ENCODE measurements at regions not wholly inside any gene's neighbourhood (a gene's known extent, or its start where the extent isn't known, plus 50 kb on each side); places are given as distances from the start of the nearest gene placed in this dataset.

DNA sequence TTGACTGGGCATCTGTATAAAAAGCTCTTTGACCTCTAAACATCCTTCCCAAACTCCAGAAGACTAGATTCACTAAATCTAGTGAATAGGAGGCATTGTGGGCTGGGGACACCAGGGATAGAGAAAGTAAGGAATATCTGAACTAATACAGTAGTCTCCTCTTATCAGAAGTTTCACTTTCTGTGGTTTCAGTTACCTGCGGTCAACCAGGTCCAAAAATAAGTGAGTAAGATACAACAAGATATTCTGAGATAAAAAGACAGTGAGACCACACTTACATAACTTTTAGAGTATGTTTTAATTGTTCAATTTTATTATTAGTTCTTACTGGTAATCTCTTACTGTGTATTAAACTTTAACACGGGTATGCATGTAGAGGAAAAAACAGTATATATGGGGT is 376.5 kb downstream of the HNRNPD start:
- DNase-seq: no peak

DNA sequence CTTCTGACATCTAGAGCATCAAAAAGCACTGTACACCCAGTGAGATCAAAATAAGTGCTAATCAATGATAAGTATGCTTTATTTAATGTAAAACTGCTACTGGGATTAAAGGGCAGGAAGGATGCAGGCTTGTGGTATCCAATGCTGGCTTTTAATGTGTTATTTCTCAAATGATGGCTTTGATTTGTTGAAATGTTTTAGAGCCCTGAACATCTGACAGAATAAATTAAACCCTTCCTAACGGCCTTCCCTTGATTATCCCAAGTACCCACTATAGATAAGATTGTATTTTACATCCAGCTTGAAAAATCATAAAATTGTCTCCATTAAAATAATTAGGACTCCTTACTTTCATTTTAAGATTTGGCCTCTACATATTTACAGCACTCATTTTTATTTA is 382.9 kb downstream of the HNRNPD start:
- no peak for DNase-seq

DNA sequence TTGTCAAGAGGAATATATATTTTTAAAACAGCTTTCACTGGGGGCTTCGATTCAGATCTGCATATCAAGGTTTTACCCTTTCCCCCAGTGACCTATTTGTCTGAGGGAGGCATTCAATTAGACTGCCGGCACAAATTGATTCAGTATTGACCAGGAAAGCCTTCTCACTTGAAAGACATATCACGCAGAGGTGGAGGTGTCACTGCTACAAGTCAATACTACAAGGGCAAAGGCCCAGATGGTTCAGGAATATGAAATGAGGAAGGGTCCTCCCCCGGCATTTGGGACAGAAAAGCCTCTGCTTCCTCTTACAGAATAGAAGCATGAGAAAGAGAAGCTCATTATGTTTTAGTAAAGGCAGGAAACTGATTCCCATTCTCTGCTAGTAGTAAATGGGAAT is 383.6 kb downstream of the HNRNPD start:
- no peak for DNase-seq

DNA sequence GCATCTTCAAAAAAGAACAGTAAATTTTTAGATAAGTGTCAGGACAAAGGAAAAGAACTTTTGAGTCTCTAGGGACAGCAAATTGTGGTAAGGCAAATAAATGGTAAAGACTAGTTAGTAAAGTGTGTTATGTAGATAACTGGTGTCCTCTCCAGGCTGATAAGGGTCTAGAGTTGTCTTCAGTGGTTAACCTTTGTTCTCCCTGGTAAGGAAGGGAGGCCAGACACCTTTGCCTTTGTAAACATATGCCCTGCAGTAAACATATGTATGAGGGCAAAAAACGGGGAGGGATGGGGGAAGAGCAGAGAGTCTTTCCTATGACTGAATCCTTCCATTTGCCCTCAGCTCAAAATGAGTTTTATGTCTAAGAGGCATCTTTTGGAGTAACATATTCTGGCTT is 384.6 kb downstream of the HNRNPD start:
- DNase-seq: no peak

DNA sequence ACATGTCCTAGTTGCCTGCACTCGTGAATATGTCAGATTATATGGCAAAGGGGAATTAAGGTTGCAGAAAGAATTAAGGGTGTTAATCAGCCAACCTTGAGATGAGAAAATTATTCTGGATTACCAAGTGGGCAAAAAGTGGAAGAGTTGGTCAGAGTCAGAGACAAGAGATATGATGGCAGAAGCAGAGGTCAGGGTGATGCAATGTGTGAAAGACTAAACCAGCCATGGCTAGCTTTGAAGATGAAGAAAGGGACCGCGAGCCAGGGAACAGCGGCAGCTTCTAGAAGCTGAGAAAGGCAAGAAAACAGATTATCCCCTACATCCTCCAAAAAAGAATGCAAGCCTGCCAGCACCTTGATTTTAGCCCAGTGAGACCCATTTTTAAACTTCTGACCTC is 385.6 kb downstream of the HNRNPD start:
- no peak for DNase-seq

DNA sequence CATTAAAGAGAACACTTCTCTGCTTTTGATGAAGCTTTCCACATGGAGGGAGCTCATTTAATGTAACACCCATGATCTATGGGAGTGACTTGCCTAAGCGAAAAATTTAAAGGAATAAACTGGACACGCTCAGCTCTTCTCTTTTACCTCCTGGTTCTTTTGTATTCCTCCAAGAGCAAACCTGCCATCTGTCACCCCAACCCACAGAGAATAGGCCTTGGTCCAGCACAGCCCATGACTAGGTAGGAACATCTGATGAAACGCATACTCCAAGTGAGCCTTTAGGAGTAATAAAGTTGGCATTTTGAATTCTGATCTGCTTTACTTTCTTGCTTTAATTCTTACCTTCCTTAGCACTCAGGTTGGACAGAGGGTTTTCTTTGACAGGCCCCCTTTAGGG is 389.0 kb downstream of the HNRNPD start:
- no peak for DNase-seq

DNA sequence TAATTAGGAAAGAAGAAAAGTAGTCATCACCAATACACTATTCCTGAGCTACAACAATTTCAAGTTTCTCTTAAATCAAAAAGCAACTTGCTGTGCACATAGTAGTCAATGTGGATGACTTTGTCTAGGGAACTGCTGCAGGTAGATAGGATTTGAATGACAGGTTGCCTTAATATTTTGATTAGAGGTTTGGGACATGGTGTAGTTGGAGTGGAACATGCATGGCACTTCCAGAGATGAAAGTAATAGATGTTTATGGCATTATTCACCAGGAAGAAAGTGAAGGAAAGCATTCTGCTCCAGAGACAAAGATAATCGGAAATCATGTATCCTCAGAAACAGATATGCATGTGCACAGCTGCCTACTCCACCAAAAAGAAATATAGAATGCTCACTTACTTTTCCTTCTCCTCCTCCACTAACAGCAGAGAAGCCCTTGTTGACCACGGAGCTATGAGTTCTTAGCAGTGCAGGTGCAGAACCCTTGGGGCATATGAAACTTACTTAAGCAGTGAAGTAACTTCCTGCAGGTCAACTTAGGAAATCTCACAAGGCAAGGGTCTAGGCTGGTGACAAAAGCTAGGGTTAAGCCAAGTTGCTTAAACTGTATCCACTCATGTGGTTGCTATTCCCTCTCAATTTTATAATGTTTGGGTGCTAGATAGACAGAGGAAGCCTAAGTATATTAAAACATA is 390.8 kb downstream of the HNRNPD start:
- no peak for DNase-seq

DNA sequence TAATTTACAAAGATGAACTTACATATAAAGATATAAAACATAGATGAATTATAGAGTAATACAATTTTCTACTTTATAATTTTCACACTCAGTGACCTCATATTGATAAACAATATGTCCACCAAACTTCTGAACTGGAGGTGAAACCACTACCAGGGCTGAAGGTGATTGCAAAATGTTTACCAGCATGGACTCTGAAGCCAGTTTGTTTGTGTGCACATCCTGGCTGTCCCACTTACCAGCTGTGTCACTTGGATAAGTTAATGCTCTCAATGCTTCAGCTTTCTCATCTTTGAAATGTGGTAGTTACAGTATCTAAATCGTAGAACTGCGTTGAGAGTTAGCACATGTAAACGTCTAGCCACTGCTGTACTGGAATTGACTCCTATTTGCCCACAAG is 392.6 kb downstream of the HNRNPD start:
- no peak for DNase-seq

DNA sequence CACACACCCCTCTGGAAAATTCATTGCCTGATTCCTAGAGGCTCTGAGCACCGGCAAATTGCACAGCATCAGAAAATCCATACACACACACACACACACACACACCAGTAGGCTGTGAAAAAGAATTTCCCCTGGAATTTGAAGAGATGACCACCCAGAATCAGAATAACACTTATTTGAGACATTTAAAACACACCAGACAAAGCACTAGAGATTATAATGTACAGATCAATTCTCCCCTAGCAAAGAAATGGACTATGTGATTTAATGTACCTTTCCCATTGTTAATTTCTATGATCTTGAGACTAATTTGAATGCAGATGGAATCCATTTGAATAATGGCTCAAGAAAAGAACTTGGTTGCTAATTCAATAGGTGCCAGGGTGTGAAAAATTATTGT is 399.3 kb downstream of the HNRNPD start:
- DNase-seq: no peak

DNA sequence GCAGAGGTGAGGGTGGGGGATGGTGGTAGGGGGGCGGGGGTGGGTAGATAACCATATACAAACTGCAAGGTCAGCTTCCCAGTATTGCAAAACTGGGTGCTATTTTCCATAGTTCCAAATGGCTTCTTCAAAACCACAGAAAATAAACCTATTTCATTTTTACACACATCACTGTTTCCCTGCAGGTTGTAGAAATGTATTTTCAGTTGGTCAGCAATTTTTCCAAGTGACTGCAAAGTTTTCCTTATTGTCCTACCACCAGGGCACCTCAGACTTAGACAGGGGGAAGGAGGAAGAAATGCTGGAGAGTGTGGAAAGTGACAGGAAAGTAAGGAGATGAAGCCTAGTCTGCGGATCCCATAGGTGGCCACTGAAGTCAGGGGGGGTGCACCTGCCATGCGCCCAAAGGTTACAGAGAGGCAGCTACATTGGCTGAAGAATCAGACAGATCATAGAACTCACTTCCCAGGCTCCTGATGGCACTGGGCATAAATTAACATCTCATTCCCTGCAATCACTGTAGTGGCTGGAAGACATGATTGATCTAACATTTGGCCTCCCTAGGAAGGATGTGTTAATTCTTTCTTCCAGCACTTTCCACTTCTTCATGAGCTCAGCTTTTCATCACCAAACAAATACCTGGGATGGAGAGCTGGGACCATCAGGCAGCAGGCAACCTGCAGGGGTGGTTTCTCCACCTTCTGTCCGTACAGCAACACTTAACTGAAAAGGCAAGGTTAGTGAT is 402.0 kb downstream of the HNRNPD start:
- DNase-seq: no peak

DNA sequence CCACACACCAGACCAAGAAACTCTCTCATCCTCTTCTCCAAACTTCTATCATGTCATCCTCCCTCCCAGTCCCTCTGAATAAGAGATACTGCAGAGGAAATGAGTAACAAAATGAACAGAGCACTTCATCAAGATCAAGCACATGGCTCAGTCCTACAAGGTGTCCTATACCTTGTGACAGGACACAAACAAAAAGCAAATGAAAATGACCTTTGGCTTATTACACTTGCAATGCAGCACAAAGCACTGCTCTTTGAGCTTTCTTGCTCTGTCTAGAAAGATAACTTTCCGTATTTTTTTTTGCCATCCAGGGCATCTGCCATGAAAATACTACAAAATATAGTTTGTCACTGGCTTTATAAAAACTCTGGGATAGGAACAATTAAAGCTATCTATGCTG is 402.7 kb downstream of the HNRNPD start:
- no peak for DNase-seq

DNA sequence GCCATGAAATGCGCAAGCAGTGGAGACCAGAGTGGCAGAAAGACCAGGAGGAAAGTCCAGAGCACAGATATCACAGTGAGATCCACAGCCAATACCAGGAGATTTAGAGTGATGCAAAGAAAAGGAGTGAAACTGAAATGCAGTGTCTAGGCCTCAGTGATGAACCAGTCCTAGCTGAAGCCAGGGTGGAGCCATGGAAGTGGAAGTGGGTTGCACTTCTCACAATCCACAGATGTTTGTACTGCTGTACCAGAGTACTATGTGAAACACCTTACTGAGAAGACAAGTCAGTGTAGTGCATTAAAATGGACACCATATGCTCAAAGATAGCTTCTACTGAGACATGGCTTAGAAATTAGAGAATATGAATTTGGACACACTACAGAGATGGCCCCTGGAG is 403.3 kb downstream of the HNRNPD start:
- DNase-seq: no peak

DNA sequence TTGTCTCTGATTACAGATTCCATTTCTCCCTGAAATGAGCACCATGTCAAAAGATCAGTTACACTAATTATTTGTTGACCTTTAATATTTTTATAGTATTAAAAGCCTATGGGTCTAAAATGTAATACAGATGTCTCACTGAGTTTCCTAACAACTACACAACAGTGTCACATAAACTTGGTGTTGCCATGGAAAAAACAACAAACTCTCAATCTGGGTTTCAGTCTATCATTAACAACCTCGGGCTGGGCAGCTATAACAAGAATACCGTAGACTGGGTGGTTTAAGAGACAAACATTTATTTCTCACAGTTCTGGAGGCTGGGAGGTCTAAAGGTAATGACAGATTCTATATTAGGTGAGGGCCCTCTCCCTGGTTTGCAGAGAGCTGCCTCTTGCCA is 407.1 kb downstream of the HNRNPD start:
- no peak for DNase-seq

DNA sequence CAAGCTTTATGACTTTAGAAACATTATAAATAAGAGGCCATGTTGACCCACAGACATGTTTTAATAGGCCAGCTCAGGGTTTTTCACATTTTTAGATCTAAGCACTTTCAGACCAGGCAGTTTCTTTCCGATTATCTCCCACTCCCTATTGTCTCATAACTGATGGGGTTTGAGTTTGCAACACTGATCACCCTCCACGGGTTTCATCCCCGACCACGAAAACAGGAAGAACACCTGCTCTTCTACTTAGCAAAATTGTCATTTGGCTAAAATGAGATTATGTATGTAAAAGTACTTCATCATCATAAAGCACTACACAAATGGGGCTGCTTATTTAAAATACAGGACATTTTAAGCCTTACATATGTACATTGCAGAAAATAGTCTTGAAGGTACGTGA is 407.9 kb downstream of the HNRNPD start:
- no peak for DNase-seq

DNA sequence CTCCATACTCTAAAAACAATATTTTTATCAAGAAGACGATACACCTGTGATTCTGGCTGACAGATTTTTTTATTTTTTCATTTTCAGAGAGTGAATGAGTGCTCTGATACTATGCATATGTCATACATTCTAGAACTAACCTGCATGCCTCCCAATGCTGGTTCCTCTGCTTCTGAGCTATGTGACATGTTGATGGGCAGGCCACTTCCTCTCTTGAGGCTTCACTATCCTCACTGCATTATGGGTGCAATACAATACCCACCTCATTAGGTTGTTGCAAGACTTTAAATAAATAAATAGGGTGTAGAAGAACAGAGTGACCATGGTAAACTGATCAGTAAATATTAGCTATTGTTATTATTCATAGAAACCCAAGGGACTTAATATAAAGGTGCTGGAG is 408.3 kb downstream of the HNRNPD start:
- DNase-seq: no peak

DNA sequence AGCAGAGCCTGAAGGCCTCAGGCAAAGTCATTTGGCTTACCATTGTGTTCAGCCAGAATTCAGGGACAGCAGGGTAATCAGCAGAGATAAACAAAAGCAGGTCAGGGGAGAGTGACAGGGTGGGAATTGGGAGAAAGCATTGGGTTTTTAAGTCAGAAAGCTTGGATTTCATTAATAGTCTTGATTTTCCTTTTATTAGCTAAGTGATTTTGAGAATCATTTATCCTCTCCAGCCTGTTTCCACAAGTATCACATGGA is 410.1 kb downstream of the HNRNPD start:
- DNase-seq: no peak

DNA sequence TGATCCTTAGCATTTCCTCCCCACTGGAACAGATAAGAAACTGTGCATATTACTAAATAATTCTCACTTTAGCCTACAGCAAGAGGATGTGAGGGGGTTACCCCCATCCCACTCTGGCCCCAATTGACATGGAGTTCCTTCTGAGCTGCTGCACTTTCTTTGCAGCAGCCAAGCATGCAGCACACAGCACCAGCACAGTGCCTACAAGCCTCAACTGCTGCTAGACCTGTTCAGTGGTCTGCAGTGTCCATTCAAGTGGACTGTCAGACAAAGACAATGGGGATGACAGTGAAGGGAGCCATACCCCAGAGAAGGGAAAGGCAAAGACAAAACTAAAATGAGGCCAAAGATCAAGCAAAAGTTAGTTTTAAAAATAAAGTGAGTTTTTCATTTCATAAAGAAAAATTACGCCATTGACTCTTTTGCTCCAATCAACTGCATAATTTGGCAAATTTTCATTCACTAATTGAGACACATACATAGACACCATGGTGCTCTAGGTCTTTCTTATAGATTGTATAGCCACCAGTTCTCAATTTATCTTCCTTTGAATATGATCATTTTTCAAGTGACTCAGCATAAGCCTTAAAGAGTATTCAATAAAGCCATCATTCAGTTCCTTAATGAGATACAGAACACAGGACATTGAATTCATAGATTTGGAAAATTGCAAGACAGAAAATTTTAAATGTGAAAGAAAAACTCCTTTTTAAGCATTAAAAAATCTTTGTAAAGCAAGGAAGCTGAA is 410.6 kb downstream of the HNRNPD start:
- DNase-seq: no peak

DNA sequence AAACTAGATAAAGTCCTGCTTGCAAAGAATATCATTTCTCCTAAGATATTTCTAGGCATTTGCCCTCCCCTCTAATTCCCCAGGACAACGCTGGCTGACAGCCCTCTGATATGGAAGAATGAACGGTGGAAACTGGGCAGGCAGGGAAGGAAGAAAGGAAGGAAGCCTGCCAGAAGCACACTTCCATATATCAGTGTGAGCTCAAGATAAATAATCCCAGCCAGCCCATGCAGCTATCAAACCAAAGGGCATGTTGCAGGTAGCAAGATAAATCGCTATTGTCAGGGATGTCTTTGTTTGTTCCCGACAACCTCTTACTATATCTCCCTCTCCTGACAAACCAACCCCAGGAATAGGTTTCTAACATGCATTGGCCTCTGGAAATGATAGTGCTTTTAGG is 412.8 kb downstream of the HNRNPD start:
- no peak for DNase-seq

DNA sequence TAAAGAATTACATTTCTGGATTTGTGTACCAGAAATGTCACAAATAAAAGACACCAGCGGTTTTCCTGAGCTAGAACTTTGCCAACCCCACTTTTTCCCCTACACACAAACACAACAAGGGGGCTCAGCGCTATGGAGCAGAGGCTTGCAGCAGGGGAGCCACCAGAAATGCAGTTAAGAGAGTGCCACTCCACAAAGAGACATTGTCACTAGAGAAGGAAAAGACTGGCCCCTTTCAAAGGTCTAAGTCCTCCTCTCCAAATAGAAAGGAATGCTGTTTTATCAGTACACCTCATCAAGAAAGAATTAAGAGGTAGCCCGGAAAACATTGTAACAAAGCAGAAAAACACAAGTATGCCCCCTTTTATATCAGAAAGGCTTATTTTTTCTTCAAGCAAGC is 419.5 kb downstream of the HNRNPD start:
- DNase-seq: no peak

DNA sequence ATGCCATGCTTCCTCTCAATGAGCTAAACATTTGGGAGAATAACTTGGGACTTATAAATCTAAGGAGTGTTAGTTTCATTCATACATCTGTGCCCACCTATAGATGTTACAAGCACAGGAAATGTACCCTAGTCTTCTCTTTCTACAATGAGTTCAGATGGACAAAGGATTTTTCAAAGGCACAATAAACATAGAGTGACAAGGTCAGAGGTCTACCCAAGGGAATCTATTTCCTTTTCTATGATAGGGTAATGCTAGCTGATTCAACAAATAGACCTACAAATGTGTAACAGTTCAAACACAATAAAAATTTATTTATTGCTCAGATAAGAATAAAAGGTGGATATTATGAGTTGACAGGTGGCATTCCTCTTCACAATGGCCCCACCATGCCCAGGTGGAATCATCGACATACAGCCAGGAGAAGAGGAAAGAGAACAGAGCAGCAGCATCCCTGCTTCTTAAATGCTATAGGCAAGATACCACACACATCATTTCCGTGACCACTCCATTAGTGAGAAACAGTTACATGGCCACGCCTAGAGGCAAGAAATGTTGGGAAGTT is 421.8 kb downstream of the HNRNPD start:
- DNase-seq: no peak

DNA sequence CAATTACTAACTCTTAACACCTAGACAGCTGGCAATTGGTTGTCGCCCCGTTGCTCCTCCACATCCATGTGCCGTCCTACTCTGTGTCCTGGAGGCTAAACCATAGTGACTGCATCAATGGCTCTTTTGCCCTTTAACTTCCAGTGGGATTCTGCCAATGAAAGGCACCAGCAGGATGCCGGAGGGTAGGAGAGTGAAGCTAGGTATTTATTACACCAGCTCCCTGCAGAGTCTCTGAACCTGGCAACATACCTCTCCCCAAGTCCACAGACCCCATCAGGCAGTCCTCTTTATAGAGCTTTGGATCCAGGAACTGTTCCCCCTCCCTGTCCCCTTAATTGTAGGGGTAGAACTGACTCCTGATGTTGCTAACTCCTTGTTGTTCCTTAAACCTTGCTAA is 426.8 kb downstream of the HNRNPD start:
- no peak for DNase-seq

DNA sequence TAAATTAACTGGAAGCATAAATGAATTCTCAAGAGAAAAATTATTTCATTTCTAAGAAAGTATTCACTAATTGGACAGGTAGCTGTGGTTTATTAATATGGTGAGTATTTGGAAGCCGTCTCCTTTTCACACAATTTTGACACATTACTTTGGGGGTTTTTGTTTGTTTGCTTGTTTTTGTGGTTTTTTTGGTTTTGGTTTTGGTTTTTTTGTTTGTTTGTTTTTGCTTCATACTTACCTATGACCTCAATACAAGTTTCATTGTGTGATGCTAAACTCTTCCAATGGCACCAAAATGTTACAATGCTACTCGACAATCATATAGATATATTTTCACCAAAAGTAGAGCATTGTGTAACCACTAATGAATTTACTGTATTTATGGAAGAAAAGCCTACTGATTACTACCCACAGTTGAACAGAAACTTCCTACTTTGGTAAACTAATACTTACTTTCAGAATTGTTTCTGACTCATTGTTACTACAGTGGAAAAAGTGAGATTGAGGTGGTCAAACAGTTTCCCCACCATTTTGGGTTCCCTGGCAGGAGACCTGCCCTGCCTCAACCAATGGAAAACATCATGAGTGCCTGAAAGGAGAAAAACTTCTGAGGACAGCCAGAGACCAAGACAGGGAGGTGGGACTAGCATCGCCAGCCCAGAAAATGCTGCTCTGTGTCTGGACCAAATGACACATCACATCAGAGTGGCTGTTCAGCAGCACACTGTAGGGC is 443.1 kb downstream of the HNRNPD start:
- DNase-seq: no peak

DNA sequence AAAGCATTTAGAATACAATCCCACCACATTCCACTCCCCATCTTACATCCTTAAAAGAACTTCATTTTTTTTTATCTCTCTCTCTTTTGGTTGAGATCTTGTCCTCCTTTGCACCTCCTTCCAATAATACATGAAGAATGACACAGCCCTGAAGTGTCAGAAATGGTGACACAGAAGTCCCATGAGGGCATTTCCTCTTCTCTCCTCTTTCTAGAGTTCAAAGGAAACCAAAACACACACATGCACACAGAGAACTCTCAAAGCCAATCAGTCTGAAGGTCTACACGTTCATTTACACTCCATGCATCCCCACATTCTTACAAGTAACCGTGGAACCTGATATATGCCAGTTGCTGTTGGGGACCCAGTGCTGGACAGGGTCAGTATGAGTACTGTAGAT is 450.7 kb downstream of the HNRNPD start:
- no peak for DNase-seq

Measured in fibroblast of skin of abdomen (primary cell).